Brain microvascular endothelial cell (primary cell): ENCODE measurements at regions not wholly inside any gene's neighbourhood (a gene's known extent, or its start where the extent isn't known, plus 50 kb on each side); places are given as distances from the start of the nearest gene placed in this dataset.

Experiments used
- DNase-seq: peaks from one replicate; pipeline ENCODE4 v3.0.0-alpha.2; 2020
- H3K27ac ChIP-seq: fragments of 250-450 bp; sonication (Bioruptor Pico); 2 replicates; pipeline ENCODE4 v1.5.1; 2020; ENCODE audit warnings: mild to moderate bottlenecking, moderate library complexity
- H3K27me3 ChIP-seq: fragments of 250-450 bp; sonication (Bioruptor Pico); replicated peaks from 2 replicates; pipeline ENCODE4 v1.5.1; 2020; ENCODE audit warnings: mild to moderate bottlenecking
- H3K36me3 ChIP-seq: fragments of 250-450 bp; sonication (Bioruptor Pico); replicated peaks from 2 replicates; pipeline ENCODE4 v1.5.1; 2020; ENCODE audit warnings: mild to moderate bottlenecking
- H3K4me3 ChIP-seq: 2 replicates; pipeline ENCODE4 v1.5.1; 2011; ENCODE audit warnings: low read depth, mild to moderate bottlenecking, control low read depth, low read length, moderate library complexity
- CTCF ChIP-seq: IDR thresholded peaks from 2 replicates; pipeline ENCODE4 v1.5.1; 2011; ENCODE audit warnings: low read depth, mild to moderate bottlenecking, moderate library complexity, low read length, control low read depth, inconsistent platforms; ENCODE audit errors: missing control alignments
- in situ Hi-C: cut with HindIII; loops from 2 replicates; pipeline ENCODE4 v1.10.0; 2017; ENCODE audit warnings: low sequenced_read_pairs, low pct_ligation_motif_present

GRCh38 chr6:110033101-110033500, 55.0 kb downstream of the GPR6 start:
- in situ Hi-C loops, result no loop called here
- TF ChIP-seq CTCF, result no peak
- no peak overlapping the region for H3K27ac ChIP-seq
- no peak overlapping the region for H3K4me3 ChIP-seq
- no peaks in the 10 kb centered on the region for H3K36me3 ChIP-seq
- DNase-seq, result no peak
- no peaks in the 10 kb centered on the region for H3K27me3 ChIP-seq

GRCh38 chr6:110033749-110034666, 55.9 kb downstream of the GPR6 start:
- no peaks in the 10 kb centered on the region for H3K27me3 ChIP-seq
- H3K4me3 ChIP-seq, result no peak overlapping the region
- H3K36me3 ChIP-seq, result no peaks in the 10 kb centered on the region
- no peak for TF ChIP-seq CTCF
- H3K27ac ChIP-seq, result no peak overlapping the region
- in situ Hi-C loops, result no loop called here
- no peak for DNase-seq

- in situ Hi-C loops, result no loop called here
- Histone ChIP-seq H3K4me3 (no peak overlapping the region), H3K36me3 (no peaks in the 10 kb centered on the region), H3K27ac (no peak overlapping the region), H3K27me3 (no peaks in the 10 kb centered on the region)
- DNase-seq, result no peak
- TF ChIP-seq CTCF, result no peak
Measured at GRCh38 chr6:110034667-110035036, 56.5 kb downstream of the GPR6 start.

- H3K27ac ChIP-seq, result no peak overlapping the region
- DNase-seq, result no peak
- no peak overlapping the region for H3K4me3 ChIP-seq
- in situ Hi-C loops, result no loop called here
- no peaks in the 10 kb centered on the region for H3K27me3 ChIP-seq
- H3K36me3 ChIP-seq, result no peaks in the 10 kb centered on the region
- TF ChIP-seq CTCF, result no peak
Measured at GRCh38 chr6:110035321-110035720, 57.2 kb downstream of the GPR6 start.

GRCh38 chr6:110036408-110037302, 58.5 kb downstream of the GPR6 start:
- Histone ChIP-seq H3K27ac (no peak overlapping the region), H3K36me3 (no peaks in the 10 kb centered on the region), H3K27me3 (no peaks in the 10 kb centered on the region), H3K4me3 (no peak overlapping the region)
- no peak for TF ChIP-seq CTCF
- no peak for DNase-seq
- in situ Hi-C loops, result no loop called here
